Erythroblast (primary cell): ENCODE measurements at regions not wholly inside any gene's neighbourhood (a gene's known extent, or its start where the extent isn't known, plus 50 kb on each side); places are given as distances from the start of the nearest gene placed in this dataset.

ENCODE experiments used
- GATA1 ChIP-seq: IDR thresholded peaks from 2 replicates; pipeline ENCODE4 v1.6.1; 2011; ENCODE audit warnings: low read depth, mild to moderate bottlenecking, control low read depth, low read length, moderate library complexity
- POLR2A ChIP-seq: IDR thresholded peaks from 2 replicates; pipeline ENCODE4 v1.6.1; 2011; ENCODE audit warnings: mild to moderate bottlenecking, low read length

DNA sequence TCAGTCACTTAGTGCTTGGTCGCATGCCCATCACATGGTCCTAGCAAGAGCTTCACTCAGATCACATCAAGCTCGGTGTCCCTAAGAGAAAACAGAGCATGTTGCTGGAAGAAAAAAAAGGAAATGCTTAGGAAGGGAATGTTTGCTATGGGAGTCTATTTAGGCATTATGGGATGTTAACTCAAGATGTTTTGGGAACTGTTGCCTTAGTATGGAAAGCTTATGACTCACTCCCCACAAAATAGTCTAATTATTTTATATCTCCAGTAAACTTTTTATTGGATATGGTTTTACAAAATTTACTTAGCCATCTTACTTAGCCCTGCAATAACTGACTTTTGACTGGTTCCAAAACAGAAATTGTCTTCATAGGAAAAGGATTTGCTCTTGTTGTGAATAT is 439.5 kb upstream of the ZEB2 start:
- TF ChIP-seq POLR2A: no peak
- TF ChIP-seq GATA1: no peak
